Ecto neural progenitor cell (in vitro differentiated cells): ENCODE measurements at regions not wholly inside any gene's neighbourhood (a gene's known extent, or its start where the extent isn't known, plus 50 kb on each side); places are given as distances from the start of the nearest gene placed in this dataset.

Experiments used
- DNase-seq: peaks from one replicate; pipeline ENCODE4 v3.0.0-alpha.2; 2018; ENCODE audit warnings: low spot score

GRCh38 chr5:23072179-23072578, 219.0 kb upstream of the CDH12 start:
- DNase-seq, result no peak

DNA sequence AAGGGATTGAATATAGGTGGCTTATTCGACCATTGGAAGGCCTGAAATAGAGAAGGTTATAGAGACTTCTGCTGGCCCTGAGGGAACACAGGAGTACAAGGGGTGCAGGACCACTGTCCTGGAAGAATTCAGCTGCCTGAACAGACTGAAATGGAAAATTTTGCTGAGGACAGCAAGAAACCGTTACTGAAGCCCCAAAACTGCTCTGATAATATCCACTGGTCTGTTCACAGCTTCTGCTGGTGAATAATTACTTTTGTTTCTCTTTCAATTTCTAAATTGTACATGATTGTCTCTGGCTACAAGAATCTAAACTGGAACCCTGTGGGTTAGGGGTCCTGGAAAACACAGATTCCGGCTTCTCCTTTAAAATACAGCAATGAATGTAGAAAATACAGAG, 218.5 kb upstream of the CDH12 start:
- DNase-seq, result no peak

DNA sequence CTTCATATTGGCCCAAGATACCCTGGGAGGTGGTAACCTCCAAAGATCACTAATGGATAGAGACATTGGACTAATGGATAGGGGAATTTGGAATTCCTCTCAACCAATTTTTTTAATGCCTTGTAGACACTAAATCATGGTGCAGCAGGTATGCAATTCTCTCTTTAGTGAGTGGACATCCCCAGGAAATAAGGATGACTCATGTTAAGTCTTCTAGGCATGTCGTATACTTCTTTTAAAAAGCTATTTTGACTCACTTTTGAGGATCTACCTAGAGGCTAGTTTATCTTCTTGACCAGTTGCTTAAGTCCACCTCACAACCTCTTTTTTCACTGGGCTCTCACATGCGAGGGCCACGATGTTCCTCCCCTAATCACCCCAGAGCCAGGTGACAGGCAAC, 211.6 kb upstream of the CDH12 start:
- DNase-seq, result no peak

DNA sequence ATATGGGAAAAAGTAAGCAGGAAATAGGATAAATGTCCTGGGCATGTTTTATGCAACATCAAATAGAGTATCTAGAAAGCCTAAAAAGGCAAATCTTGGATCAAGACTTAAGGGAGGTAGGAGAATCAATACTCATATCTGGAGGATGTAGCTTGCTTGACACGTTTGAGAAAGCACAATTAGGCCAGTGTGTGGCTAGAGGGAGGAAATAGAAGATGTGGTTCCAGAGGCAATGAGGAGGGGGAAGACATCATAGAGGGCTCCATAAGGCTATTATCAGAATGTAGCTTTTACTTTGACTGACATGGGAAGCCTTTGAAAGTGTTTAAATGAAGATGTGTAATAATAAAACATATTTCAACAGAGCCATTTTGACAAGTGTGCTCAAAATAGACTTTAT, 200.7 kb upstream of the CDH12 start:
- no peak for DNase-seq

DNA sequence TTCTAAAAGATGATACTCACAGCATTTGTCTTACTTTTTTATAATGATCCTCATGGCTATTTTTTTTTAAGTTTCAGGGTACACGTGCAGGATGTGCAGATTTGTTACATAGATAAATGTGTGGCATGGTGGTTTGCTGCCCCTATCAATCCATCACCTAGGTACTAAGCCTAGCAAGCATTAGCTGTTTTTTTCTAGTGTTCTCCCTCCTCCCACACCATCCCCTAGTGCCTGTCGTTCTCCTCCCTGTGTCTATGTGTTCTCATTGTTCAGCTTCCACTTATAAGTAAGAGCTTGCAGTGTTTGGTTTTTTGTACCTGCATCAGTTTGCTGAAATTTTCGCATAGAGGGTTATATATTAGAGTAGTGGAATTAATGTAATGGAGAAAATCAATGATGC, 189.1 kb upstream of the CDH12 start:
- DNase-seq, result no peak

- DNase-seq, result no peak
Observed at GRCh38 chr5:23035555-23036090, 182.5 kb upstream of the CDH12 start.

- no peak for DNase-seq
Observed at GRCh38 chr5:23033864-23034263, 180.7 kb upstream of the CDH12 start.

DNA sequence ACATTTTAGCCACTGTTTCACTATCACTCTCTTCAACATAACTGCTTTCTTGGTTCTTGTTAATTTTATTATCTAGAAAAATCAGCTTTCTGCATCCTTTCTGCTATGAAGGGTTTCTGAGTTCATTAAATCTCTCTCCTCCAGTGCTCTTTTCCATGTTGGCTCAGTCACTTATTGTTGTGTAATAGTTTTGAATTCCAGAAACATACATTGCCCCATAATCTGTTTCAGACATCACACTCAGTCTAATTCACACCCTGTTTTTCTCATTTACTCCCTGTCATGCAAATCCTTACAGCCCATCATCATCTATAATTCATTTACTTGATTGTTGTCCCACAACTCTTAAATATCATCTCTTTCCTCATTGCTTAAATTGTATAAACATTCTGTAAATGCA, 176.1 kb upstream of the CDH12 start:
- DNase-seq, result no peak

- DNase-seq, result no peak
Observed at GRCh38 chr5:23028445-23029021, 175.4 kb upstream of the CDH12 start.

DNA sequence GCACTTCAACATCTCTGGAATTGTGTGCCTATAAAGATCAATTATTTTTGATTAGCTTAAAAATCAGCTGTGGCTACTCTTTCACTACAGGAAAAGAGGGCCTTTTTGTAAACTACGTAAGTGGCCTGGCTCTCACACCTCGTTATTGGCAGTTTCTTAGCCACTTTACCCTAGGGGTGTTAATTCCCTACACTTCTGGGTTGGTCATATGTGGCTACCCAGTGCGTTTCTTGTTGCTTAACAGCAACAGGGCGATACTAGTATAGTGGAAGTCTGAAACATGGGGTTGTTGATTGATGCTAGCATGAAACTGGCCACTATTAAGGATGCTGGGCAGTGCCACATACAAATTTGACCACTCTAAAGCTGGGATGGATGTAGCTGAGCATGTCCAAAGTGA, 174.7 kb upstream of the CDH12 start:
- DNase-seq, result no peak

DNA sequence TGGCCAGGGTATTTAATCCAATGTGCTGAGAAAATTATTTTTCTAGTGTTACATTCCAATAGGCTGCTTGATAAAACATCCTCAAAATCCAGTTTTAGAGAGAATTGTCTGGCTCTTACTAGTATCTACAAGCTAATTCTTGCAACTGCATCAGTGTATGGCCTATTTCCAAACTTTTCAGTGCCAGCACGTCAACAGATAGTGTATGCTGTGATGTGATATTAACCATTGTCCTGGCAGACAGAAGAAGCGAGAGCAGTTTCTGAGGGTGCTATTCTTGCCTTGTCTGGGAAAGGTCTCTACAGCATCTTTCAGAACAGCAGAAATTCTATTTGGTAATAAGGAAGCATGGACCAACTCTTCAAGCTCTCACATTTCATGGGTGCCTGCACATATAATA, 174.2 kb upstream of the CDH12 start:
- no peak for DNase-seq

DNA sequence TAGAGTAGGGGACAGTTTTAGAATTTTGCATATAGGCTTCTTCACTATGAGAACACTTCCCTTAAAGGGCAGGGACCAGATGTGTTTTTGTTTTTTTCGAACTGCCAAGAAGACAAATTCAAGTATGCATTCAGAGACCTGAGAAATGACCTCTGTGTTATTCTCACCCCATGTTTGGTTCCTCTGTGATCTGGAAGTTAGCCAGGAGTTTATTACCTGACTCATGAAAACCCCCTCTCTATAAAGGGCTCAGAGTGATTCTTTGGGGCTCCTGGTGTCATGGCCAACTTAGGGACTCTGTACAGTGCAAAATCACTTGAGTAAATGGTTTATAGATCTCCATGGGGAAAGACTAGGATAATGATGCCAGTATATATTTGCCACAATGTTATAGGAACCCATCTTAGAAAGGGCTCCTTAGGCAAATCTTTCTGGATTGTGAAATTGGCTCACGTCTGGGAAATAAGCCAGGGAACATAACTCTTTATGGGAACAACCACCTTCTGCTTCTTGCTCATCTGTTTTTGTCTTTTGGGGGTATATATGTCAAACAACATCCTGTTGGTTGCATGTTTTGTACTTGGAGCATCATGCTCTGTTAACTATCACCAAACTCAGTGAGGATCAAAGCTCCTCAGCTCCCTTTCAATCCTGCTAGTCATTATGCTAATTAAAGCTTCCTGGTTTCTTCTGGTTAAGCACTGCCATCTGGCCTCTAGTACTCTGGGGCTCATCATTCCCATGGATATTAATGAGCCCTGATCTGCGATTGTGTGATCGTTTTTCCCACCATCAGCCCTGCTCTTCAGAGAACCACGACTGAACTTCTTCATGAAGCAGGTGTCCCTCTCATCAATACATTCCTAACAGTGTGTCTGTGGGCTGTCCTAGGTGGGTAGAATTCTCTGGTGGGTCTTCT, 173.4 kb upstream of the CDH12 start:
- DNase-seq, result no peak

- DNase-seq, result no peak
Observed at GRCh38 chr5:23025629-23026233, 172.6 kb upstream of the CDH12 start.

- DNase-seq, result no peak
Observed at GRCh38 chr5:23024470-23024869, 171.3 kb upstream of the CDH12 start.

GRCh38 chr5:23014825-23015224, 161.7 kb upstream of the CDH12 start:
- no peak for DNase-seq

DNA sequence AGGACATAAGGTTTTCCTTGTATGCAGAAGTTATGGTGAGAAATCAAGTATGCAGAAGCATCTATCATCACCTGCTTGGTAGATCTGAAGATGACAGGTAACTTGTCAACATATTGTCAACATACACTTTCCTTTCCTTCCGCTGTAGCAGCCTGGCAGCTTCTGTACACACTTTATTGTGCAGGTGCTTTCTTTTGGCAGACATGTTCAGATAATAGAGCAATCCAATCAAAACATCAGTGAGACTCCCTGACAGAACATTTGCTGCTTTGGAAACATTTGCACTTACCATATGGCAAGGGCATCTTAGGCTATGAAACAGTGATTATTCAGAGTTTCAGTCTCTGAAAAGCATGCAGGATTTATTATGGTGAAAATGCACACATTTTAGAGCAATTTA, 161.1 kb upstream of the CDH12 start:
- DNase-seq, result no peak

DNA sequence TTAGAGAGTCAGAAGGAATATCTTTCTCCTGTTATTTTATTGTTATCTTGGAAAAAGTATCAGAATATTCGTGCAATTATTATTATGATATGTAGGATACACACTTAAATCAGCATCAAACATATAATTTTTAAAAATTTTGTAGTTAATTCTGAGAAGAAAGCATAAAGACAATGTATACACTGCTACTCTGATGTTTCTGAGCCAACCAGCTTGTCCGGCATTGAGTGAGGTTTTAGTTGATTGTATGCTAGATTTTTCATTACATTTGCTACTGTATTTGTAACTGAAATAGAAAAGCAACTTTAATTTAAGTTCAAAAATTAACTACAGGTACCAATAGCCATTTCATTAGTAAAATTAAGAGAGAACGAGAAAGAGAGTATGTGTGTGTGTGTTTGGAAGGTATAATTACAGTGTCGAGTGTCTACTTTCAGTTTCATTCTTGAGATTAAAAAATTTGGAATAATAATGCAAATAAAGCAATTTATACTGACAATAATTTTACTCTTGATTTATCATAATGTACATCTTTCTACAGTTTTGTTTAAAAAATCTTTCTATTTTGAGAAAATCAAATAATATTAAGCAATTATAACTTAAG, 160.4 kb upstream of the CDH12 start:
- DNase-seq, result no peak

- no peak for DNase-seq
Observed at GRCh38 chr5:23012842-23013241, 159.7 kb upstream of the CDH12 start.

DNA sequence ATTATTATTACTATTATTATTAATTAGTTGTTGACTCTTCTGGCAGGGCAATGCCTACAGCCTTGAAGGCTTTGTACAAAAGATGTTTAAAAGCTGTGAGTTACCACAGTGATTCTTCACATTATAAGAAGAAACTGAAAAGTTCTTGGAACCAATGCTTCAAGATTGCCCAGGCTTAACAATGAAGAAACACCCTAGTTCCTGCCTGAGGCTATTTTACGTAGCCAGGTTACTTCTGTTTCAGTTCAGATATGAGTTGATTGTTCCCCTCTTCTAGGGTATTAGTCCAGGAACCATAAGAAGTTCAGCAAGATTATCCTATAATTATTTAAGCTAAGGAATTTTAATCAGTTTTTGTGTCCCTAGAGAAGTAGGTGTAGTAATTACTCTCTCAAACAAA, 154.6 kb upstream of the CDH12 start:
- no peak for DNase-seq

- no peak for DNase-seq
Observed at GRCh38 chr5:23007236-23007635, 154.1 kb upstream of the CDH12 start.

- DNase-seq, result no peak
Observed at GRCh38 chr5:23001120-23001519, 148.0 kb upstream of the CDH12 start.

- no peak for DNase-seq
Observed at GRCh38 chr5:22998774-22999173, 145.6 kb upstream of the CDH12 start.

- no peak for DNase-seq
Observed at GRCh38 chr5:22998362-22998761, 145.2 kb upstream of the CDH12 start.
